Gastrocnemius medialis (tissue), 4 donors: ENCODE measurements at regions not wholly inside any gene's neighbourhood (a gene's known extent, or its start where the extent isn't known, plus 50 kb on each side); places are given as distances from the start of the nearest gene placed in this dataset.

Experiments used
- CTCF ChIP-seq, 5 experiments: fragments of 450-650 bp in 3 of 5; fragments of 200-600 bp in 2 of 5; sonication (generic) in 2 of 5; IDR thresholded peaks in 4 of 5; conservative IDR thresholded peaks in 1 of 5; 1 replicate in 4 of 5; 2 replicates in 1 of 5; pipeline ENCODE4 v1.5.1; 2016 to 2019; ENCODE audit warnings: antibody characterized with exemption in 5 of 5, mild to moderate bottlenecking in 3 of 5, moderate library complexity in 3 of 5
- POLR2A ChIP-seq, 2 donors: fragments of 450-650 bp; IDR thresholded peaks; one replicate each; pipeline ENCODE4 v1.6.1; 2017; ENCODE audit warnings: antibody characterized with exemption in 2 of 2, mild to moderate bottlenecking in 2 of 2, moderate library complexity in 2 of 2

DNA sequence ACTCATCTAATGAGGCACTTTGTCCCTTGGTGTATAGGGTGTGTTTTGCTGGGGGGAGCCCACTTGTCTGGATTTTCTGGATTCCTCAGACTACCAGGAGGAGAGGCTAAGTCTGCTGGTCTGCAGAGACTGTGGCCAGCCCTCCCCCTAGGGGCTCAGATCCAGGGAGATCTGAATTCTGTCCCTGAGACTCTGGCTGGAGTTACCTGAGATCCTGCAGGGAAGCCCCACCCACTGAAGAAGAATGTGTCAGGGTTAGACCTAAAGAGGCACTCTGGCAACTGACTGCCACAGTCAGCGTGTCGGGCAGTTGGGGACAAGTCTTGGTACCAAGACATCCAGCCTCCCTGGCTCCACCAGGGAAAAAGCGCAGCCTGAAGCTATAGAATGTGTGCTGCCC, 138.9 kb downstream of the DCAF12L2 start:
- TF ChIP-seq CTCF (IDR thresholded peaks at IDR 0.05 in 4 of 5, conservative IDR thresholded peaks at IDR 0.05 in 1 of 5) (no peak), POLR2A (IDR thresholded peaks at IDR 0.05) (no peak)
